GM23338 (cell line): ENCODE measurements at regions not wholly inside any gene's neighbourhood (a gene's known extent, or its start where the extent isn't known, plus 50 kb on each side); places are given as distances from the start of the nearest gene placed in this dataset.

Experiments used
- ATAC-seq: fragments of 200-7000 bp; cut with Tn5 transposase; 3 replicates; pipeline ENCODE4 v1.9.1; 2020
- DNase-seq: peaks from one replicate; pipeline ENCODE4 v3.0.0-alpha.2; 2015; ENCODE audit warnings: low spot score
- H2AFZ ChIP-seq: fragments of 200-600 bp; sonication (generic); 2 replicates; pipeline ENCODE4 v1.8.0; 2016; ENCODE audit warnings: antibody characterized with exemption, mild to moderate bottlenecking, moderate library complexity
- H3F3A ChIP-seq: fragments of 200-600 bp; sonication (generic); replicated peaks from 2 replicates; pipeline ENCODE4 v1.8.0; 2017; ENCODE audit warnings: antibody characterized with exemption, mixed run types, low read depth
- H3K27ac ChIP-seq: fragments of 200-600 bp; sonication (generic); 2 replicates; pipeline ENCODE4 v1.6.1; 2016; ENCODE audit warnings: low read depth
- H3K27me3 ChIP-seq: fragments of 200-600 bp; sonication (generic); 2 replicates; pipeline ENCODE4 v1.8.0; 2016; ENCODE audit warnings: mild to moderate bottlenecking, mixed run types, moderate library complexity; ENCODE audit not compliant: insufficient read depth
- H3K36me3 ChIP-seq: fragments of 200-600 bp; sonication (generic); 2 replicates; pipeline ENCODE4 v1.8.0; 2016; ENCODE audit warnings: mild to moderate bottlenecking; ENCODE audit not compliant: insufficient read depth
- H3K4me1 ChIP-seq: fragments of 200-600 bp; sonication (generic); 2 replicates; pipeline ENCODE4 v1.8.0; 2016; ENCODE audit warnings: mild to moderate bottlenecking, moderate library complexity; ENCODE audit not compliant: insufficient read depth
- H3K4me2 ChIP-seq: fragments of 200-600 bp; sonication (generic); 2 replicates; pipeline ENCODE4 v1.7.1; 2017; ENCODE audit warnings: mixed run types
- H3K4me3 ChIP-seq: fragments of 200-600 bp; sonication (generic); 2 replicates; pipeline ENCODE4 v1.6.1; 2016; ENCODE audit warnings: mixed run types
- H3K79me2 ChIP-seq: fragments of 200-600 bp; sonication (generic); replicated peaks from 2 replicates; pipeline ENCODE4 v1.8.0; 2017; ENCODE audit warnings: mild to moderate bottlenecking; ENCODE audit not compliant: insufficient read depth
- H3K9me2 ChIP-seq: fragments of 200-600 bp; sonication (generic); 2 replicates; pipeline ENCODE4 v1.8.0; 2017; ENCODE audit not compliant: insufficient read depth
- H4K20me1 ChIP-seq: fragments of 200-600 bp; sonication (generic); replicated peaks from 2 replicates; pipeline ENCODE4 v1.8.0; 2017; ENCODE audit warnings: mild to moderate bottlenecking; ENCODE audit not compliant: insufficient read depth
- H3K27ac Mint-ChIP-seq: 2 replicates; pipeline ENCODE4 v1.8.0; 2020; ENCODE audit warnings: inconsistent platforms, mild to moderate bottlenecking, moderate library complexity, mixed read lengths
- H3K27me3 Mint-ChIP-seq: 3 replicates; pipeline ENCODE4 v1.8.0; 2022; ENCODE audit warnings: low read depth, mild to moderate bottlenecking, moderate library complexity, mixed read lengths, inconsistent platforms; ENCODE audit not compliant: insufficient read depth, poor library complexity
- H3K36me3 Mint-ChIP-seq: 3 replicates; pipeline ENCODE4 v1.8.0; 2021; ENCODE audit warnings: low read depth, mild to moderate bottlenecking, inconsistent platforms, moderate library complexity, mixed read lengths
- H3K4me1 Mint-ChIP-seq: 3 replicates; pipeline ENCODE4 v1.8.0; 2020; ENCODE audit warnings: mild to moderate bottlenecking, inconsistent platforms, mixed read lengths
- H3K4me3 Mint-ChIP-seq: 3 replicates; pipeline ENCODE4 v1.8.0; 2021; ENCODE audit warnings: moderate library complexity, mild to moderate bottlenecking, inconsistent platforms, mixed read lengths
- H3K9me3 Mint-ChIP-seq: 3 replicates; pipeline ENCODE4 v1.8.0; 2020; ENCODE audit warnings: moderate library complexity, mild to moderate bottlenecking, inconsistent platforms, mixed read lengths
- CREB1 ChIP-seq: fragments of 250-450 bp; sonication (Bioruptor Pico); IDR thresholded peaks from 2 replicates; pipeline ENCODE4 v1.5.0; 2020; ENCODE audit warnings: low read depth, mild to moderate bottlenecking, moderate library complexity
- ETS1 ChIP-seq: IDR thresholded peaks from 2 replicates; pipeline ENCODE4 v1.6.1; 2016; ENCODE audit warnings: antibody characterized with exemption
- EZH2 ChIP-seq: fragments of 200-600 bp; sonication (generic); IDR thresholded peaks from one replicate; pipeline ENCODE4 v1.8.0; 2017; ENCODE audit warnings: antibody characterized with exemption, mild to moderate bottlenecking, low read depth; ENCODE audit not compliant: unreplicated experiment
- EZH2phosphoT487 ChIP-seq: fragments of 200-600 bp; sonication (generic); IDR thresholded peaks from one replicate; pipeline ENCODE4 v1.8.1; 2018; ENCODE audit warnings: antibody characterized with exemption; ENCODE audit not compliant: unreplicated experiment
- JUNB ChIP-seq: IDR thresholded peaks from one replicate; pipeline ENCODE4 v1.6.1; 2016; ENCODE audit warnings: antibody characterized with exemption; ENCODE audit not compliant: unreplicated experiment
- NANOG ChIP-seq: IDR thresholded peaks from 2 replicates; pipeline ENCODE4 v1.6.1; 2016; ENCODE audit warnings: antibody characterized with exemption, borderline replicate concordance
- REST ChIP-seq: IDR thresholded peaks from one replicate; pipeline ENCODE4 v1.6.1; 2018; ENCODE audit warnings: antibody characterized with exemption; ENCODE audit not compliant: unreplicated experiment
- STAT1 ChIP-seq: IDR thresholded peaks from one replicate; pipeline ENCODE4 v1.6.1; 2016; ENCODE audit warnings: antibody characterized with exemption; ENCODE audit not compliant: unreplicated experiment
- ZNF114 ChIP-seq: fragments of 250-450 bp; sonication (Bioruptor Pico); IDR thresholded peaks from 2 replicates; pipeline ENCODE4 v1.5.0; 2020; ENCODE audit warnings: mild to moderate bottlenecking, moderate library complexity
- ZNF331 ChIP-seq: fragments of 250-450 bp; sonication (Bioruptor Pico); IDR thresholded peaks from 2 replicates; pipeline ENCODE4 v1.5.0; 2020; ENCODE audit warnings: low read depth, mild to moderate bottlenecking, moderate library complexity

- Histone ChIP-seq H4K20me1 (no peaks in the 10 kb centered on the region), H3K9me2 (no peaks in the 10 kb centered on the region), H3K4me1 (no peaks in the 10 kb centered on the region), H3K36me3 (no peaks in the 10 kb centered on the region), H3K79me2 (no peaks in the 10 kb centered on the region), H3F3A (no peaks in the 10 kb centered on the region), H3K27ac (no peak overlapping the region), H3K4me3 (no peak overlapping the region), H3K4me2 (no peak overlapping the region), H2AFZ (no peak overlapping the region), H3K27me3 (no peaks in the 10 kb centered on the region)
- H3K9me3 Mint-ChIP-seq, result no peaks in the 10 kb centered on the region
- TF ChIP-seq JUNB, result no peak
- TF ChIP-seq REST, result no peak
- TF ChIP-seq ETS1, result no peak
- TF ChIP-seq ZNF114, result no peak
- no peaks in the 10 kb centered on the region for H3K36me3 Mint-ChIP-seq
- DNase-seq (no peak), ATAC-seq (no peak)
- peaks cover 4% of the 10 kb centered on the region for H3K27me3 Mint-ChIP-seq
- peaks cover 14% of the 10 kb centered on the region for H3K4me1 Mint-ChIP-seq
- H3K4me3 Mint-ChIP-seq, result no peak overlapping the region
- H3K27ac Mint-ChIP-seq, result no peak overlapping the region
These were observed 383.0 kb upstream of the B3GAT1 start for GRCh38 chr11:134795017-134795416.

GRCh38 chr11:134794192-134794591 is 382.1 kb upstream of the B3GAT1 start:
- no peaks in the 10 kb centered on the region for H3K36me3 Mint-ChIP-seq
- Histone ChIP-seq H3K4me3 (no peak overlapping the region), H3K4me1 (no peaks in the 10 kb centered on the region), H3K27me3 (no peaks in the 10 kb centered on the region), H2AFZ (no peak overlapping the region), H3K9me2 (no peaks in the 10 kb centered on the region), H3K4me2 (no peak overlapping the region), H3F3A (no peaks in the 10 kb centered on the region), H3K36me3 (no peaks in the 10 kb centered on the region), H3K79me2 (no peaks in the 10 kb centered on the region), H4K20me1 (no peaks in the 10 kb centered on the region), H3K27ac (no peak overlapping the region)
- H3K9me3 Mint-ChIP-seq, result no peaks in the 10 kb centered on the region
- no peak overlapping the region for H3K4me3 Mint-ChIP-seq
- ATAC-seq (no peak), DNase-seq (no peak)
- H3K4me1 Mint-ChIP-seq, result peaks cover 10% of the 10 kb centered on the region
- H3K27me3 Mint-ChIP-seq, result peaks cover 2% of the 10 kb centered on the region
- no peak overlapping the region for H3K27ac Mint-ChIP-seq
- TF ChIP-seq ZNF114, result no peak
- no peak for TF ChIP-seq EZH2phosphoT487
- no peak for TF ChIP-seq JUNB
- TF ChIP-seq ZNF331, result no peak
- TF ChIP-seq REST, result no peak
- no peak for TF ChIP-seq NANOG
- no peak for TF ChIP-seq STAT1
- TF ChIP-seq EZH2, result no peak
- TF ChIP-seq ETS1, result no peak
- TF ChIP-seq CREB1, result no peak
